GM06990 (cell line): ENCODE measurements at regions not wholly inside any gene's neighbourhood (a gene's known extent, or its start where the extent isn't known, plus 50 kb on each side); places are given as distances from the start of the nearest gene placed in this dataset.
"Not testable (repeated sequence)": the region's sequence is repeated elsewhere in the genome, so short reads cannot be mapped to it uniquely, and the experiment has no call there.

Experiments
- DNase-seq: peaks from one replicate; pipeline ENCODE4 v3.0.0-alpha.2; 2011; ENCODE audit not compliant: insufficient read length; ENCODE audit errors: extremely low read depth
- H3K27me3 ChIP-seq: replicated peaks from 2 replicates; pipeline ENCODE4 v1.6.0; 2011; ENCODE audit warnings: low read length; ENCODE audit not compliant: control insufficient read depth, insufficient read depth
- H3K36me3 ChIP-seq: 2 replicates; pipeline ENCODE4 v1.5.1; 2011; ENCODE audit warnings: low read length; ENCODE audit not compliant: control insufficient read depth, insufficient read depth
- H3K4me3 ChIP-seq: replicated peaks from 2 replicates; pipeline ENCODE4 v1.5.1; 2011; ENCODE audit warnings: low read depth, mild to moderate bottlenecking, control low read depth, low read length
- TF ChIP-seq, protein P1 (sequence below): IDR thresholded peaks from 2 replicates; pipeline ENCODE4 v1.5.1; 2011; ENCODE audit warnings: low read length, control low read depth, mild to moderate bottlenecking, inconsistent platforms; ENCODE audit not compliant: insufficient read depth, poor library complexity, severe bottlenecking

GRCh38 chr3:65145680-65146079 lies 457.9 kb upstream of the ADAMTS9 start:
- H3K4me3 ChIP-seq, result no peak overlapping the region
- TF ChIP-seq, protein P1, sequence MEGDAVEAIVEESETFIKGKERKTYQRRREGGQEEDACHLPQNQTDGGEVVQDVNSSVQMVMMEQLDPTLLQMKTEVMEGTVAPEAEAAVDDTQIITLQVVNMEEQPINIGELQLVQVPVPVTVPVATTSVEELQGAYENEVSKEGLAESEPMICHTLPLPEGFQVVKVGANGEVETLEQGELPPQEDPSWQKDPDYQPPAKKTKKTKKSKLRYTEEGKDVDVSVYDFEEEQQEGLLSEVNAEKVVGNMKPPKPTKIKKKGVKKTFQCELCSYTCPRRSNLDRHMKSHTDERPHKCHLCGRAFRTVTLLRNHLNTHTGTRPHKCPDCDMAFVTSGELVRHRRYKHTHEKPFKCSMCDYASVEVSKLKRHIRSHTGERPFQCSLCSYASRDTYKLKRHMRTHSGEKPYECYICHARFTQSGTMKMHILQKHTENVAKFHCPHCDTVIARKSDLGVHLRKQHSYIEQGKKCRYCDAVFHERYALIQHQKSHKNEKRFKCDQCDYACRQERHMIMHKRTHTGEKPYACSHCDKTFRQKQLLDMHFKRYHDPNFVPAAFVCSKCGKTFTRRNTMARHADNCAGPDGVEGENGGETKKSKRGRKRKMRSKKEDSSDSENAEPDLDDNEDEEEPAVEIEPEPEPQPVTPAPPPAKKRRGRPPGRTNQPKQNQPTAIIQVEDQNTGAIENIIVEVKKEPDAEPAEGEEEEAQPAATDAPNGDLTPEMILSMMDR, result no peak
- DNase-seq, result no peak
- no peaks in the 10 kb centered on the region for H3K36me3 ChIP-seq
- no peaks in the 10 kb centered on the region for H3K27me3 ChIP-seq

DNA sequence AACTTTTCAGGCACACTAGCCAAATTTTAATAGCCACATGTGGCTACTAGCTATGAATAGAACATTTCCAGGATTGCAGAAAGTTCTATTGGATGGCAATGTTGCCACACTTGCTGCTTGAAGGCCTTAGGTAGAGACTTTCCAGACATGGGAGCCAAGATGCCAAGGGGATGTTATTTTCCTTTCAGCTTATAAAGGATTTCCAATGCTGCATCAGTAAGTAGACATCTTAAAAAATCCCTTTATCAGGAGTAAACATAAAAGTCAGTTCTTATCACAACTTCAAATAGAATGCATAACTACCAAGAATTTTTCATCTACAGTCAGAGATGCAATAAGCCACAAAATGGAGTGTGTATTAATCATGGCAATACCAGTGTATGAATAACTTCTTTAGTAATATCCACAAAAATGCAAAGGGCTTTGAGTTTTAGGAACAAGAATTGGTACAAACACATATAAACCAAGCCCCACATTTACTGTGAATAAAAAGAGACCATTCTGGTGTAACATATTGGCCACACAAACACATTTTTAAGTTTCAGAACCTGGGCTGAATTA lies 457.1 kb upstream of the ADAMTS9 start:
- no peak for DNase-seq

GRCh38 chr3:65142456-65142855 lies 454.7 kb upstream of the ADAMTS9 start:
- DNase-seq, result no peak
- H3K27me3 ChIP-seq, result no peaks in the 10 kb centered on the region
- TF ChIP-seq, protein P1, result no peak
- H3K4me3 ChIP-seq, result no peak overlapping the region
- no peaks in the 10 kb centered on the region for H3K36me3 ChIP-seq

More for the DNA sequence above, 457.1 kb upstream of the ADAMTS9 start:
- Histone ChIP-seq H3K4me3 (no peak overlapping the region), H3K36me3 (no peaks in the 10 kb centered on the region), H3K27me3 (no peaks in the 10 kb centered on the region)
- TF ChIP-seq, protein P1, result no peak

- no peak for DNase-seq
- Histone ChIP-seq H3K4me3 (no peak overlapping the region), H3K27me3 (no peaks in the 10 kb centered on the region), H3K36me3 (no peaks in the 10 kb centered on the region)
- TF ChIP-seq, protein P1, result no peak
These were observed 450.8 kb upstream of the ADAMTS9 start for GRCh38 chr3:65138556-65138955.

DNA sequence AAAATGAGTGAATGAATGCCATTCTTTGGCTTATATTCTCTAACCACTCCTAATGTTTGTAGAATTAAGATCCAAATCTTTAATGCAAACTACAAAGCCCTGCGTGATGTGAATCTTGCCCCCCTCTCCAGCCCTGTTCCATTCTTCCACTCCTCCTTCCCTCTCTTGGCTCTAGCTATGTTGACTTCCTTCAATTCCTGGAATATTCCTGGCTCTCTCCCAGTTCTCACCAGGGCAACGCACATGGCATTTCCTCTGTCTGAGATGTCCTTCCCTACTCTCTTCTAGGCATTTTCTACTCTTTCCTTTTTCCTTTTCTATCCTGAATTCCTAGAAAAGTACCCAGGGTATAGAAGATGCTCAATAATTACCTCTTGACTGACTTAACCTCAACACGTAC lies 446.0 kb upstream of the ADAMTS9 start:
- not testable (repeated sequence) for H3K36me3 ChIP-seq, H3K27me3 ChIP-seq, H3K4me3 ChIP-seq, DNase-seq

DNA sequence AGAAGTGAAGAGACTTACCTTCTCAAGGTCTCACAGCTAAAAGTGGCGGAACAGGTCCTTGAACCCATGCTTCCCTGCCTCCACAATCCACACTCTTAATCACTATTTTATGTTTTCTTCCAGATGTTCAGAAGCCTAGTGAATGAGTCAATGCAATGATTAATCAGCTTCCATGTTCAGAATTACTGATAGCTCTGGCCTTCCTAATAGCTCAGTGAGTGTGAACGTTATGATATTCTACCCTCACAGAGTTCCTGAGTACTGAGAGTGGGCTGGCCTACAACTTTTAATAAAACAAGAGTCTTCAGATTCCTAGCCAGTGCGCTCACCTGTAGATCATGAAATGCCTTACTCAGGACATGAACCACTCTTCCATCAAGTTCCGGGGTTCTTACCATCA lies 443.0 kb upstream of the ADAMTS9 start:
- DNase-seq, result no peak
- H3K27me3 ChIP-seq, result no peaks in the 10 kb centered on the region
- H3K4me3 ChIP-seq, result no peak overlapping the region
- TF ChIP-seq, protein P1, result no peak
- H3K36me3 ChIP-seq, result no peaks in the 10 kb centered on the region
